ENCODE measurements at regions not wholly inside any gene's neighbourhood (a gene's known extent, or its start where the extent isn't known, plus 50 kb on each side); places are given as distances from the start of the nearest gene placed in this dataset.

DNA sequence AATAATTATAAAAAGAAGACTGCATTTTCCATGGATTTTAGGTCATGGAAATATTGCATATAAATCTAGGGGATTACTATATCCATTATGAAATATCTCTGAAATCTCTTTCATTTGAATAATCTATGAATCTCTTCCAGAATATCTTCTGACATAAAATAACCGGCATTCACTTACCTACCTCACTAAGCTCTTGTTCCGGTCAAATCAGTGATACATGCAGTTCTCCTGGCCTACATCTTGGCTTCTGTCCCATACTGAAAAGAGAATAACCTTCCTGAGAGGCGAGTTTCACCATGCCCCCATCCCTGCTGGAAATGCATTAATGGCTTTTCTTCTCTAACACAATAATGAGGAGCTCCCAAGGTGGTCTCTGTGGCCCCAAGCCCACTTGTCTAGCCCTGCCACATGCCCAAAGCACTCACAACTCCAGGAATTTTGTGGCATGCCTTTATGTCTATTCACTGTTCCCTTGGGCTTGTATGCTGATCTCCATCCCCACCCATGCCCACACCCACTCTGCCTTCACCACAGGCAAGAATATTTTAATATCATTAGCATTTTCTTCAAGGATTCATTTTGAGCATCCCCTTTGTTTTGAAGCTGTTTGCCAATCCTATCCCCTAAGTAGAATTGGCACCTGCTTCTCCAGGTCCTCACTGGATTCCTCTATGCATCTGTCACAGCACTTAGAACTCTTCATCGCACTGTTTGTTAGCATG is 401.6 kb downstream of the COG6 start:
- intact Hi-C loops (cut with micrococcal nuclease), result no loop called here
- Mint-ChIP-seq H3K36me3 (ENCODE audit: low read depth) (no peaks in the 10 kb centered on the region), H3K4me3 (no peak overlapping the region), H3K9me3 (no peaks in the 10 kb centered on the region), H3K27me3 (ENCODE audit: insufficient read depth) (peaks cover 9% of the 10 kb centered on the region), H3K4me1 (ENCODE audit: low read depth) (peaks cover 26% of the 10 kb centered on the region), H3K27ac (no peak overlapping the region)
- DNase-seq (ENCODE audit: low spot score), result no peak

DNA sequence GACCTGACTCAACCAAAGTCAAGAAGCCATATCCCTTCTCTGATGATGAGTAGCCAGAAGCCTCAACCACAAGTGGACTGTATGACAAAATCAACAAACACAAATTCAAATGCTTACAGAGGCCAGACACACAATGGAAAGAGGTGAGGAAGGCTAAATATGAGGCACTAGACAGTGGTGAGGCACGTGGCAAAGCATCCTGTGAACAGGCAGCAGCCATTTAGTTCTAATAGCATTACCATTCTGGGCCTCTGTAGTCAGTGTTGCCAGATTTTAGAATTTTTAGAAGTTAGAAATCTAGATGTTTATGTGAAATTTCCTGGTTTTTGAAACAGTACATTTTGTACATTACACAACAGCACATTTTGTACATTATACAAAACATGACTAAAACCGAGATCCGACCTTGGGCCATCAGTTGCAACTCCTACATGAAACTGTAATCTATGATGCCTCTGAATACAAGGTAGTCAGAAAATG is 403.3 kb downstream of the COG6 start:
- H3K4me1 Mint-ChIP-seq (ENCODE audit: low read depth), result peaks cover 35% of the 10 kb centered on the region
- H3K36me3 Mint-ChIP-seq (ENCODE audit: low read depth), result no peaks in the 10 kb centered on the region
- H3K9me3 Mint-ChIP-seq, result no peaks in the 10 kb centered on the region
- peaks cover 2% of the 10 kb centered on the region for H3K27me3 Mint-ChIP-seq (ENCODE audit: insufficient read depth)
- DNase-seq (ENCODE audit: low spot score), result no peak
- no peak overlapping the region for H3K27ac Mint-ChIP-seq
- intact Hi-C loops (cut with micrococcal nuclease), result no loop called here
- H3K4me3 Mint-ChIP-seq, result no peak overlapping the region

DNA sequence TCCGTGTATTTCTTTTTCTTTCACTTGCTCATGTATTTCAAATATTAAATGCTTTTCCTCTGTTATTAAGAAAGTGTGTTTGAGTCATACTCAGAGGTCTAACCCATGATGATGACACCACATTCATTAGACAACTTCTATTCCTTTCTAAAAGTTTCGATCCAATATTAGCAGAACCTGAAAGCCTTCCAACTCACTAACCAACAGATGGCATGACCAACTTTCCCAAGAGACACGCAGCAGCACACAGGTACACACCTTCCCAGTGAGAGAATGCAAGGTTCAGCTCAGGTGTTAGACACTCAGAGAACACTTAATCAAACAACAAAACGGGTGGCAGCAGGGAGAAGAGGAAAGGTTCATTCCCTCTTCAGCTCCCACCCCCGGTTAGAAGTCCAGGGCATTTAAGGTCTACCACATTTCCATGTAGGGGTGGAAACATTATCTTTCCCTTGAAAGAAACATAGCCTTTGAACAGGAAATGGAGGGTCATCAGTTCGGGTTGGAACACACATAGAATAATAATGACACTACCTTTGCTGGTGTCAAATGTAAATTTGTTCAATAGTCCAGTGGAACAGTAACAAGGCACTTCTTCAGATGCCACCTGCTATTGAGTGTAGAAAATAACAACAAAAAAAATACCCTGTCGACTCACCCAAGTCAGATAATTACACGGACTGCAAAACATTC is 404.2 kb downstream of the COG6 start:
- Mint-ChIP-seq H3K9me3 (no peaks in the 10 kb centered on the region), H3K36me3 (ENCODE audit: low read depth) (no peaks in the 10 kb centered on the region), H3K4me3 (no peak overlapping the region), H3K27ac (peak overlapping the region; percentile 37), H3K27me3 (ENCODE audit: insufficient read depth) (no peaks in the 10 kb centered on the region), H3K4me1 (ENCODE audit: low read depth) (peaks cover 43% of the 10 kb centered on the region)
- no peak for DNase-seq (ENCODE audit: low spot score)
- intact Hi-C loops (cut with micrococcal nuclease), result loop anchor here (1.0 to 10.0 kb wide), 2 partner anchors 33 to 375 kb away; no protein-coding TSS in a partner anchor

DNA sequence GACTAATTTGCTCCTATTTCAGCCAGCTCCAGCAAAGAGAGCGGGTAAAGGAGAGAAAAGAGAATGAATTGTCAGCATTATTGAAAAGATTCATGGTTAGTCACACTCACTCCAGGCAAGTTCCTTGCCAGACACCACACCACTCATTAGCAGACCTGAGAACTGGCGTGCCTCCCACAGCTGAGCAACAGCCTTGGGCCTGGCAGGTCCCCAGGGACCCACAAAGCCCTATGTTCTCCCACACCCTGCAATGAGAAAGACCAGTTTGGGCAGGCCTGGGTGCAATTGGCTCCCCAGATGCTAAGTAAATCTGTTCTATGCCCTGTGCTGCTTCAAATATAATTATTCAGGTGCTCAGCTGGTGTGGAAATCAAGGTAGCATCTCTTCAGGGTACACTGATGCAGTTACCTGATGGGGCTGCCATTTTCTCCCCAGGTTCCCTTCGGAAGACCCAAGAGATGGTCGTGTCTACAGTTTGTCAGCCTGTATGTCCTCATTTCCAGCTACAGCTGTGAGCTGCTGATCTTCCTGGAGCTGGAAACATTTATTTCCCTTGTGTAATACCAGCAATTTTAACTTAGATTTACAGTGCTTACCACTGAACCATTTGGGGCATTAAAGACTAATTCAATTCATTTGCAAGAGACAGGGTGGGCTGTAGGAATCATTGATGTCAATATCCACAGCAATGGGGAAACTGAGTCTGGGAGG is 405.0 kb downstream of the COG6 start:
- Mint-ChIP-seq H3K4me1 (ENCODE audit: low read depth) (peaks cover 49% of the 10 kb centered on the region), H3K36me3 (ENCODE audit: low read depth) (no peaks in the 10 kb centered on the region), H3K27ac (peak overlapping the region; percentile 37), H3K4me3 (no peak overlapping the region), H3K9me3 (no peaks in the 10 kb centered on the region), H3K27me3 (ENCODE audit: insufficient read depth) (no peaks in the 10 kb centered on the region)
- intact Hi-C loops (cut with micrococcal nuclease), result loop anchor here (1.0 to 10.0 kb wide), 2 partner anchors 34 to 376 kb away; no protein-coding TSS in a partner anchor
- DNase-seq (ENCODE audit: low spot score), result no peak

DNA sequence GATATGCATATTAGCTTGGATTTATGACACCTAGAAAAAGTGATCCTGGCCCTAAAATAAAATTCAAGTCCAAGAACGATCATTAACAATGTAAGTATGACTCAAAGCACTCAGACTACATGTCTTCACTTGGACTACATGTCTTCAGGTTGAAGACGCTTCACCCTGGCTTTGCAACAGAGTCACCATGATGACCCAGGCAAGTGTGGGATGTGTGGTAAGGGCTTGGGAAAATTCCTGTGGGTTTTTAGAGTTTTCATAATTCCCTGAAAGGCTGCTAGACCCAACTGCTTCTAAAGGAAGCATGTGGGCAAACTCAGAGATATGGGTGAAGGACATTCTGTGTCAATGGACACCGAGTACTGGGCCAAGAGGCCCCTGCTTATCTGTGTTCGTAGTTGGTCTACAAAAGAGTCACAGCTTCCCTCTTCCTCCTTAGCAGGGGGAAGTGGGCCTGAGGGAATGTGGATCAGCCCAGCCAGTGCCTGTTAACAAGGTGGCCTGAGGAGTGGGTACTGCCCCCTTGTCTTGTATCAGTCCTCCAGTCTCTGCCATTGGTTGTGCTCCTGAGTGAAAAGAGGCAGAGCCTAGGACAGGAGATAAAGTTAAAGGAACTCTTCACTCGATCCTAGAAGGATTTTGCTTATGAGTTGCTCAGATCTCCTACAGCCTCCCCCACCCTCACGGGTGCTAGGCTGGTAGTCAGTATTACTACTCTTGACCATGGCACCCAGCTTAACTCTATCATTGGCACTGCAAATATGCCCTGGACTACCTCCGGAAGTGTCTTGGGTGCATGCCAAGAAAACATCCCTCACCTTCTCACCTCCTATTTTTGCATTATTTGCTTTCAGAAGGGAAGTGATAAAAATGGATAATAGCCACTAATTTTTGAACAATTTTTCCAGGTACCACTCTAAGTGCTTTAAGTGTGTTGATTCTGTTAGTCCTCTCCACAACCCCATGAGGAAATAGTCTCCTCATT is 406.3 kb downstream of the COG6 start:
- no peaks in the 10 kb centered on the region for H3K27me3 Mint-ChIP-seq (ENCODE audit: insufficient read depth)
- H3K36me3 Mint-ChIP-seq (ENCODE audit: low read depth), result no peaks in the 10 kb centered on the region
- no peak overlapping the region for H3K4me3 Mint-ChIP-seq
- intact Hi-C loops (cut with micrococcal nuclease), result loop anchor here (10.0 kb wide), 1 partner anchor 377 kb away; no protein-coding TSS in a partner anchor
- DNase-seq (ENCODE audit: low spot score), result no peak
- no peaks in the 10 kb centered on the region for H3K9me3 Mint-ChIP-seq
- H3K4me1 Mint-ChIP-seq (ENCODE audit: low read depth), result peaks cover 49% of the 10 kb centered on the region
- H3K27ac Mint-ChIP-seq, result no peak overlapping the region

DNA sequence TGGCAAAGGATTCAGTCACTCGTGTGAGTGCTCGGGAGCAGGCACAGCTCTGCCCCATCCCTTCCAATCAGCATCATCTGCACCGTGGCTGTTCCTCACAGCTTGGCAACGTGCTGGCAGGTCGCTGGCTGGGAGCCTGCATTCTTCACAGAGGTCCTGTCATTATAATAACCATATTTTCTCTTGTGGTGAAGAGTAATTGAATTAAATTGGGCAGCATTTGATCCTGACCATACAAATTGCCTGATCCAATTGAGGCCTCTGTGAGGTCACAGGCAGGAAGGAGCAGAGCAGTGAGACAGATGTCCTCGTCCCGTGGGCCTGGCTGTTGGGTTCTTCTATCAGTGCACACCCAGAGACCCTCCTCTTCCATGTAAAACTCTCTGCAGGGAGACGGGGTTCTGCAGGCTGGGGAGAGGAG is 407.8 kb downstream of the COG6 start:
- intact Hi-C loops (cut with micrococcal nuclease), result loop anchor here (10.0 kb wide), 1 partner anchor 378 kb away; no protein-coding TSS in a partner anchor
- Mint-ChIP-seq H3K4me1 (ENCODE audit: low read depth) (peaks cover 49% of the 10 kb centered on the region), H3K27ac (no peak overlapping the region), H3K27me3 (ENCODE audit: insufficient read depth) (no peaks in the 10 kb centered on the region), H3K36me3 (ENCODE audit: low read depth) (no peaks in the 10 kb centered on the region), H3K9me3 (no peaks in the 10 kb centered on the region), H3K4me3 (no peak overlapping the region)
- no peak for DNase-seq (ENCODE audit: low spot score)

DNA sequence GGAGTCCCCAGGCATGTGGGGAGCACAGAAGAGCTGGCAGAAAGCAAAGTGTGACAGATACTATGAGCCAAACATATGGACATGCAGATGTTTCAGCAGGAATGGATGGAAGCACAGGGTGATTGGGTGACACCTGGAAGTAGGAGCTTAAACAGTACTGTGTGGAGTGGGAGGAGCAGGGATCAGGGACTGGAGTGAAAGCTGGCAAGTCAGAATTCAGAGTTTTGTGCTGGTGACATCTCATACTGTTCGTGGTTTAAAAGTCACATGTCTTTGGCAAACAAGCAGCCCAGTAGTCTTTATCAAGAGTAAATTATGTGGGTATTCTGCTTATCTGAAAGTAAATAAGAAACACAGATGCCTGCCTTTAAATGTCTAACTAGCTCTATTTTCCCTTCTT is 408.2 kb downstream of the COG6 start:
- Mint-ChIP-seq H3K4me1 (ENCODE audit: low read depth) (peaks cover 46% of the 10 kb centered on the region), H3K4me3 (no peak overlapping the region), H3K27me3 (ENCODE audit: insufficient read depth) (no peaks in the 10 kb centered on the region), H3K9me3 (no peaks in the 10 kb centered on the region), H3K36me3 (ENCODE audit: low read depth) (no peaks in the 10 kb centered on the region), H3K27ac (no peak overlapping the region)
- DNase-seq (ENCODE audit: low spot score), result no peak
- intact Hi-C loops (cut with micrococcal nuclease), result loop anchor here (10.0 kb wide), 1 partner anchor 379 kb away; no protein-coding TSS in a partner anchor

DNA sequence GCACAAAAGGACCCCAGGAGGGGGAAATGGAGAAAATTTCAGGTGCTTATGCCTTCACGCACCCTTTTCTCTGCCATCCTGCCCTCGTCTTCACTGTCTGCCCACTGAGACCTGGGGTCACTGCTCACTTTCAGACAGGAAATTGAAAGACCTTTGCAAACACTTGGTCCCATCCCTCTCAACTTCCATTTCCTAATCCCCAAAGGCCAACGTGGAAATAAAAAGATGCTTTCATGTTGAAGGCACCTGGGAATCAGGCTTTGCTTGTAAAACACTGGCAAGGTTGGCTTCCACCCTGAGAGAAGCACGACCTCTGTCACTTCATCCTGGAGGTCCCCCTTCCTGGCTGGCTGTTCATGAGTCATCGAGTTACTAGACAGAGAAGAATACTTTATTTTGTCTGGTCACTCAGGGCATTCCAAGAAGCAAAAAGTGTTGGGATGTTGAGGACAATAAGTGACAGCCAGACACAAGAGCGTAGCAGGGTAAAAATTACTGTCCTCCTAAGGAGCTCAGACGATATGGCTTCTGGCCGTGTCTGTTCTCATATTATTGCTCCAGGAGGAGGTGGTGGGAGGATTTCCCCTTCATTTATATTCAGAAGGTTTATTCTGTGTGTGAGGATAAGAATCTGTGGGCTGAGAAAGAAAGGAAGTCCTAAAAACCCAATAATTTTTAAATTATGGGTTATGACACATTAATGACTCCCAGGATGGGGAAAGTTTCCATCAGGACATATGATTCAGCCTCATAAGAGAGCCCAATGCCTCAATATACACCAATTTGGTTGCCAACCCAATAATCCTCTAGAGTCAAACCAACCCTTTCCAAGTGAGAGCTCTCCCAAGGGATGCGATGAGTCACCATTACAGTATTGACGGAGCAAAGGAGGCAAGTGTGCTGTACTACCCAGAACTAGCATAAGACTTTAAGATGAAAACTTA is 409.0 kb downstream of the COG6 start:
- no peak for DNase-seq (ENCODE audit: low spot score)
- Mint-ChIP-seq H3K27me3 (ENCODE audit: insufficient read depth) (no peaks in the 10 kb centered on the region), H3K4me3 (no peak overlapping the region), H3K9me3 (no peaks in the 10 kb centered on the region), H3K4me1 (ENCODE audit: low read depth) (peaks cover 44% of the 10 kb centered on the region), H3K36me3 (ENCODE audit: low read depth) (no peaks in the 10 kb centered on the region), H3K27ac (no peak overlapping the region)
- intact Hi-C loops (cut with micrococcal nuclease), result loop anchor here (10.0 kb wide), 1 partner anchor 380 kb away; no protein-coding TSS in a partner anchor

DNA sequence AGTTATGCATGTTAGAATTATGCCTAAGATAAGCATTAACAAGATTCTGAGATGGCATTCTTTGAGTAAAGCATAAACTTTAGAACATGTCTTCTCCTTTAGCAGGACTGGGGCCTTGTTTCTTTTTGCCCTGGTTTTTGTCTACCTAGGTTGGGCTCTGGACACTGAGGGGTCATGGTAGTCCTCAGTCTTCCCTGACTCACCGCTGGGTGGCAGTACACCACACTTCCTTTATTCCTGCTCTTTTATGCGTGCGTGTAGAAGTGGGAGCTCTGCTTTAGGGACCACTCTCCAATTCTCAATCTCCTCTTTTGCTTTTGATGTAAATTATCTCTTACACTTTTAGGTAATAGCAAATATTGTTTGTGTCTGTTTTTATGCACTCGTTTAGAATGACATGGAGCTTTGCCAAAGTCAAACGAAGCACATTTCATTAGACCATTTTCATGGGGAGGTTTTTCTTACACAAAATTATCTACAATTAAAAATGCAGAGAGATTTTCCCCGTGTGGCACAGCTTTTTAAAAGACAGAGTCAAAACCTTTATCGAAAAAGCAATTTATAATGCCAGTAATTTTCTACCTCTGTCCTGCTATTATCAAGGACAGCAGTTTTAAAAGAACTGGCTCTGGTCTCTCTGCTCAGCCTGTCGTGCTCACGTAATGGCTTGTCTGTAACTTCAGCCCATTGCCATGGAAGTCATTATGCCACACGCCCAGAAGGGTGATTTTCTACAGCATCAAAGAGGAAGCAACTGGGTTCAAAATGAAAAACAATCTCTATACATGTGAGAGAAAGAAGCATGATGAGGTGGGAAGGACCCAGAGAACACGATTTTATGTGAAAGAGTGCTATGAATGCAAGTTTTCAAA is 413.9 kb downstream of the COG6 start:
- intact Hi-C loops (cut with micrococcal nuclease), result loop anchor here (1.0 to 10.0 kb wide), 7 partner anchors 33 to 614 kb away; no protein-coding TSS in a partner anchor
- peaks cover 37% of the 10 kb centered on the region for H3K4me1 Mint-ChIP-seq (ENCODE audit: low read depth)
- DNase-seq (ENCODE audit: low spot score), result peak; percentile 45
- no peak overlapping the region for H3K27ac Mint-ChIP-seq
- no peaks in the 10 kb centered on the region for H3K9me3 Mint-ChIP-seq
- H3K4me3 Mint-ChIP-seq, result no peak overlapping the region
- H3K27me3 Mint-ChIP-seq (ENCODE audit: insufficient read depth), result no peaks in the 10 kb centered on the region
- no peaks in the 10 kb centered on the region for H3K36me3 Mint-ChIP-seq (ENCODE audit: low read depth)

DNA sequence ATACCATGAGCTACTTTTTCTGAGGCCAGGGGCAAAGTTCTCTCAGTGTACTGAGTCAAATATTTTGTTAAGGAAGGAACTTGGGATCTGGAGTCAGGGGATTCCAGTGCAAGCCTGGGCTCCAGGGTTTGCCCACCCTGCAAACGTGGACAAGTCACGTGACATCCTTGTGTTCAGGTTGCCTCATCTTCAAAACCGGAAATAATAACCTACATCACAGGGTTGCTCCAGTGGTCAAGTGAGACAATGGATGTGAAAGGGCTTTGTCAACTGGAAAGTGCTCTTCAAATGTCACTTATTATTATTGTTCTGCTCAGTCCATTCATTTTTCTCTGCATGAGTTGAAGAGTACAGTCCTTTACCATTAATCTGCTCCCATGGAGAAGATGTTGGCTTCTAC is 414.9 kb downstream of the COG6 start:
- Mint-ChIP-seq H3K36me3 (ENCODE audit: low read depth) (no peaks in the 10 kb centered on the region), H3K9me3 (no peaks in the 10 kb centered on the region), H3K27me3 (ENCODE audit: insufficient read depth) (no peaks in the 10 kb centered on the region), H3K27ac (no peak overlapping the region), H3K4me3 (no peak overlapping the region), H3K4me1 (ENCODE audit: low read depth) (peaks cover 29% of the 10 kb centered on the region)
- no peak for DNase-seq (ENCODE audit: low spot score)
- intact Hi-C loops (cut with micrococcal nuclease), result no loop called here
